Neuron (in vitro differentiated cells): ENCODE measurements at regions not wholly inside any gene's neighbourhood (a gene's known extent, or its start where the extent isn't known, plus 50 kb on each side); places are given as distances from the start of the nearest gene placed in this dataset.
A peak's percentile ranks its signal among the peaks of the same experiment; 100 is the strongest.
"Not testable (repeated sequence)": the region's sequence is repeated elsewhere in the genome, so short reads cannot be mapped to it uniquely, and the experiment has no call there.

ENCODE experiments used
- H2AFZ ChIP-seq: one replicate; pipeline ENCODE4 v1.6.1; 2013; ENCODE audit warnings: low read depth, mild to moderate bottlenecking, inconsistent platforms, low read length, moderate library complexity
- H3K27me3 ChIP-seq: one replicate; pipeline ENCODE4 v1.6.1; 2013; ENCODE audit warnings: low read length; ENCODE audit not compliant: insufficient read depth
- H3K36me3 ChIP-seq: one replicate; pipeline ENCODE4 v1.6.1; 2013; ENCODE audit warnings: low read length; ENCODE audit not compliant: insufficient read depth
- H3K4me1 ChIP-seq: one replicate; pipeline ENCODE4 v1.6.1; 2013; ENCODE audit warnings: low read length; ENCODE audit not compliant: insufficient read depth
- H3K4me3 ChIP-seq: 2 replicates; pipeline ENCODE4 v1.5.1; 2013; ENCODE audit warnings: mild to moderate bottlenecking, low read length, moderate library complexity
- H3K9me3 ChIP-seq: one replicate; pipeline ENCODE4 v1.6.1; 2013; ENCODE audit warnings: low read length

GRCh38 chr3:125862841-125863254, 106.1 kb upstream of the ROPN1B start:
- H3K4me1 ChIP-seq, H3K4me3 ChIP-seq, H3K36me3 ChIP-seq, H2AFZ ChIP-seq, H3K9me3 ChIP-seq, H3K27me3 ChIP-seq: not testable (repeated sequence)

GRCh38 chr3:125864532-125864931, 104.4 kb upstream of the ROPN1B start:
- H3K4me1 ChIP-seq, H3K36me3 ChIP-seq, H2AFZ ChIP-seq, H3K27me3 ChIP-seq, H3K9me3 ChIP-seq, H3K4me3 ChIP-seq: not testable (repeated sequence)

GRCh38 chr3:125886006-125886405, 83.0 kb upstream of the ROPN1B start:
- not testable (repeated sequence) for H3K9me3 ChIP-seq, H3K27me3 ChIP-seq, H3K36me3 ChIP-seq, H3K4me3 ChIP-seq, H2AFZ ChIP-seq, H3K4me1 ChIP-seq

GRCh38 chr3:125899181-125899580, 69.8 kb upstream of the ROPN1B start:
- not testable (repeated sequence) for H3K36me3 ChIP-seq, H3K9me3 ChIP-seq, H2AFZ ChIP-seq, H3K4me1 ChIP-seq, H3K4me3 ChIP-seq, H3K27me3 ChIP-seq

GRCh38 chr3:125901473-125901872, 67.5 kb upstream of the ROPN1B start:
- not testable (repeated sequence) for H3K4me1 ChIP-seq, H3K4me3 ChIP-seq, H2AFZ ChIP-seq, H3K36me3 ChIP-seq, H3K27me3 ChIP-seq, H3K9me3 ChIP-seq

- not testable (repeated sequence) for H3K36me3 ChIP-seq, H3K4me3 ChIP-seq, H3K27me3 ChIP-seq, H2AFZ ChIP-seq, H3K9me3 ChIP-seq, H3K4me1 ChIP-seq
Measured at GRCh38 chr3:125903780-125904455, 65.1 kb upstream of the ROPN1B start.

GRCh38 chr3:125907279-125907678, 61.7 kb upstream of the ROPN1B start:
- not testable (repeated sequence) for H3K36me3 ChIP-seq, H3K9me3 ChIP-seq, H2AFZ ChIP-seq, H3K4me3 ChIP-seq, H3K4me1 ChIP-seq, H3K27me3 ChIP-seq

- H3K9me3 ChIP-seq, H2AFZ ChIP-seq: not testable (repeated sequence)
Measured at GRCh38 chr3:125910851-125911250, 58.1 kb upstream of the ROPN1B start.

GRCh38 chr3:125914608-125915436, 54.2 kb upstream of the ROPN1B start:
- Histone ChIP-seq H2AFZ (peak overlapping the region; percentile 86), H3K4me3 (peak overlapping the region; percentile 72)
- not testable (repeated sequence) for H3K9me3 ChIP-seq, H3K27me3 ChIP-seq, H3K36me3 ChIP-seq, H3K4me1 ChIP-seq

More at GRCh38 chr3:125910851-125911250, 58.1 kb upstream of the ROPN1B start:
- not testable (repeated sequence) for H3K4me3 ChIP-seq, H3K27me3 ChIP-seq, H3K36me3 ChIP-seq, H3K4me1 ChIP-seq

- not testable (repeated sequence) for H3K4me1 ChIP-seq, H3K27me3 ChIP-seq, H3K9me3 ChIP-seq, H3K36me3 ChIP-seq
- peak overlapping the region; percentile 72 for H3K4me3 ChIP-seq
- peak overlapping the region; percentile 86 for H2AFZ ChIP-seq
Measured at GRCh38 chr3:125915437-125915787, 53.6 kb upstream of the ROPN1B start.

- not testable (repeated sequence) for H3K36me3 ChIP-seq, H3K9me3 ChIP-seq, H3K4me1 ChIP-seq, H3K27me3 ChIP-seq
- peak overlapping the region; percentile 86 for H2AFZ ChIP-seq
- H3K4me3 ChIP-seq: peak overlapping the region; percentile 72
Measured at GRCh38 chr3:125915792-125916375, 53.1 kb upstream of the ROPN1B start.

- Histone ChIP-seq H3K4me3 (peak overlapping the region; percentile 95), H3K4me1 (peaks cover 4% of the 10 kb centered on the region), H3K36me3 (no peaks in the 10 kb centered on the region), H3K27me3 (no peaks in the 10 kb centered on the region), H2AFZ (peak overlapping the region; percentile 97), H3K9me3 (no peaks in the 10 kb centered on the region)
Measured at GRCh38 chr3:125916376-125916978, 52.5 kb upstream of the ROPN1B start.

GRCh38 chr3:125917020-125917549, 51.9 kb upstream of the ROPN1B start:
- H3K36me3 ChIP-seq, H3K4me1 ChIP-seq, H3K27me3 ChIP-seq, H3K9me3 ChIP-seq: not testable (repeated sequence)
- Histone ChIP-seq H2AFZ (peak overlapping the region; percentile 97), H3K4me3 (peak overlapping the region; percentile 95)
